ENCODE measurements at regions not wholly inside any gene's neighbourhood (a gene's known extent, or its start where the extent isn't known, plus 50 kb on each side); places are given as distances from the start of the nearest gene placed in this dataset.
"Not testable (repeated sequence)": the region's sequence is repeated elsewhere in the genome, so short reads cannot be mapped to it uniquely, and the experiment has no call there.

DNA sequence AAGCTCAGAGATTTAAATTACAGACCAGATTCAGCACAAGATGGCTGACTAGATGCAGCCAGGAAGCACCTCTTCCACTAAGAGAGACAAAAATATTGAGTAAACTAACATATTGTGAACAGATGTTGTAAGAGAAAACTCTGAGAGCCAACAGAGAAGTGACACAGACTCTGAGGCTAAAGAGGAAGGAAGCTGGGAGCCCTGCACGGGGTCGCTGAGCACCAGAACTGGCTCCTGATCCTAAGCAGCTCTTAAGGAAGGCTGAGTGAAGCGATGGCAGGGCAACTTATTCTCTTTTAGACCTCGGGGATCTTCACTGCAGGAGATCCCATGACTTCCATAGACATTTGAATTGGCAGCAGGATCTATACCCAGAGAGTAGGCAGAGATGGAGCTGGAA, 578.0 kb upstream of the GRM7 start:
- Histone ChIP-seq H3K9ac (ENCODE audit: low read depth, low read length) (no peak overlapping the region), H3K9me3 (ENCODE audit: control insufficient read depth, insufficient read depth, low read length) (no peaks in the 10 kb centered on the region), H3K4me1 (ENCODE audit: insufficient read depth, low read length) (no peaks in the 10 kb centered on the region; the same call in 1 of the 2 replicates), H3K36me3 (ENCODE audit: insufficient read depth, low read length) (no peaks in the 10 kb centered on the region)

GRCh38 chr3:6287088-6287875, 573.6 kb upstream of the GRM7 start:
- Histone ChIP-seq H3K36me3 (ENCODE audit: insufficient read depth, low read length) (no peaks in the 10 kb centered on the region), H3K9ac (ENCODE audit: low read depth, low read length) (no peak overlapping the region), H3K4me1 (ENCODE audit: insufficient read depth, low read length) (no peaks in the 10 kb centered on the region; the same call in 1 of the 2 replicates), H3K9me3 (ENCODE audit: control insufficient read depth, insufficient read depth, low read length) (no peaks in the 10 kb centered on the region; the same call in 1 of the 2 replicates)

DNA sequence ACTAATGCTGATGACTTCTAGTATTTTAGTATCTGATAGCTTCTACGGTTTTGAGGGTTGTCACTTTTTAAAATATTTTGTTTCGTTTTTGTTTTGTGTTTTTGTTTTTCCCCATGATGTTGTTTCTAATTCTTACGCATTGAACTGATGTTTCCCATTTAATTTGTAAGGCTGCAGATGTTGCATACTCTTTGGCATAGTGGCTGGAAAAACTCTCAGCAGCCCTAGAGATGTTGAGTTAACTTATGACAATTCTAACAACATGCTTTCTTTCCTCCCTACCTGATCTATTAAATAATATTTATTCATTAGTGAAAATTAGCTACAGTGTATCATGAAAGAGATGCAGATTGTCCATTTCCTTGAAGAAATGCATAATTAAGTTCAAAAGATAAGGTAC, 559.3 kb upstream of the GRM7 start:
- H3K9ac ChIP-seq (ENCODE audit: low read depth, low read length) = no peak overlapping the region
- H3K9me3 ChIP-seq (ENCODE audit: control insufficient read depth, insufficient read depth, low read length) = no peaks in the 10 kb centered on the region; the same call in none of the 2 replicates
- no peaks in the 10 kb centered on the region for H3K4me1 ChIP-seq (ENCODE audit: insufficient read depth, low read length)
- H3K36me3 ChIP-seq (ENCODE audit: insufficient read depth, low read length) = no peaks in the 10 kb centered on the region

DNA sequence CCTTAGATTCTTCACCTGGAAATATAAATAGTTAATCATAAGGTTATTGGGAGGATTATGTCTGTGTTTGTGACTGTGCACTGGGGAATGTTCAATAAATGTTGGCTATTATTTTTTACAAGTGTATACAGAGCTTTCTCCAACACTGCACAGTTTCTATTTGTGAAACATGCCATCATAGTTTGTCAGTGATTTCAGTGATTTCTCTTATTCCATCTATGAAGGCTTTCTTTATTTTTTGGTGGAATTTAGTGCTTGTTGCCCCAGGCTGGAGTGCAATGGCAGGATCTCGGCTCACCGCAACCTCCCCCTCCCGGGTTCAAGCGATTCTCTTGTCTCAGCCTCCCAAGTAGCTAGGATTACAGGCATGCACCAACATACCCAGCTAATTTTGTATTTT, 545.0 kb upstream of the GRM7 start:
- H3K9me3 ChIP-seq (ENCODE audit: control insufficient read depth, insufficient read depth, low read length) = no peaks in the 10 kb centered on the region
- H3K36me3 ChIP-seq (ENCODE audit: insufficient read depth, low read length) = no peaks in the 10 kb centered on the region
- no peak overlapping the region for H3K9ac ChIP-seq (ENCODE audit: low read depth, low read length)
- no peaks in the 10 kb centered on the region for H3K4me1 ChIP-seq (ENCODE audit: insufficient read depth, low read length)

GRCh38 chr3:6321999-6322398, 538.9 kb upstream of the GRM7 start:
- no peaks in the 10 kb centered on the region for H3K36me3 ChIP-seq (ENCODE audit: insufficient read depth, low read length)
- H3K9me3 ChIP-seq (ENCODE audit: control insufficient read depth, insufficient read depth, low read length) = no peaks in the 10 kb centered on the region
- no peaks in the 10 kb centered on the region for H3K4me1 ChIP-seq (ENCODE audit: insufficient read depth, low read length)
- H3K9ac ChIP-seq (ENCODE audit: low read depth, low read length) = no peak overlapping the region

- Histone ChIP-seq H3K9ac (ENCODE audit: low read depth, low read length) (no peak overlapping the region), H3K4me1 (ENCODE audit: insufficient read depth, low read length) (no peaks in the 10 kb centered on the region), H3K36me3 (ENCODE audit: insufficient read depth, low read length) (no peaks in the 10 kb centered on the region), H3K9me3 (ENCODE audit: control insufficient read depth, insufficient read depth, low read length) (no peaks in the 10 kb centered on the region)
Observed at GRCh38 chr3:6326771-6327170, 534.1 kb upstream of the GRM7 start.

GRCh38 chr3:6340980-6341325, 520.0 kb upstream of the GRM7 start:
- H3K4me1 ChIP-seq (ENCODE audit: insufficient read depth, low read length); H3K9me3 ChIP-seq (ENCODE audit: control insufficient read depth, insufficient read depth, low read length); H3K9ac ChIP-seq (ENCODE audit: low read depth, low read length); H3K36me3 ChIP-seq (ENCODE audit: insufficient read depth, low read length): not testable (repeated sequence)

- H3K9me3 ChIP-seq (ENCODE audit: control insufficient read depth, insufficient read depth, low read length) = no peaks in the 10 kb centered on the region
- H3K9ac ChIP-seq (ENCODE audit: low read depth, low read length) = no peak overlapping the region
- H3K36me3 ChIP-seq (ENCODE audit: insufficient read depth, low read length) = no peaks in the 10 kb centered on the region
- no peaks in the 10 kb centered on the region for H3K4me1 ChIP-seq (ENCODE audit: insufficient read depth, low read length)
Observed at GRCh38 chr3:6351752-6352151, 509.2 kb upstream of the GRM7 start.

DNA sequence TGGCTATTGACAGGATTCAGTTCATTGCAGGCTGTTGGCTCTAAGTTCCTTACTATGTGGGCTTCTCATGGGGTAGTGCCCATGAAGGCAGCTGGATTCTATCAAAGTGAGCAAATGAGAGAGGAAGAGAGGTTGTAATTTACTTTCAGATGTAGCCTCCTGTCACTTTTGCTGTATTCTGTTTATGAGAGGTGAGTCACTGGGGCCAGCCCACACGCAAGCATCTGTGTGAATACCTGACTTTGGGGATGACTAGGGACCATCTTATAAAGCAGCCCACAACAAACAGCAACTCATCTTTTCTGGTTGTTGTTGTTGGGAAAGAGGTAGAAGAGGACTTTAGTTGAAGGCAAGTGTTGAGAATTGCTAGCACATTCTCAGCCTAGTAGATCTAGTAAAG, 506.3 kb upstream of the GRM7 start:
- Histone ChIP-seq H3K9me3 (ENCODE audit: control insufficient read depth, insufficient read depth, low read length) (no peaks in the 10 kb centered on the region), H3K9ac (ENCODE audit: low read depth, low read length) (no peak overlapping the region)

DNA sequence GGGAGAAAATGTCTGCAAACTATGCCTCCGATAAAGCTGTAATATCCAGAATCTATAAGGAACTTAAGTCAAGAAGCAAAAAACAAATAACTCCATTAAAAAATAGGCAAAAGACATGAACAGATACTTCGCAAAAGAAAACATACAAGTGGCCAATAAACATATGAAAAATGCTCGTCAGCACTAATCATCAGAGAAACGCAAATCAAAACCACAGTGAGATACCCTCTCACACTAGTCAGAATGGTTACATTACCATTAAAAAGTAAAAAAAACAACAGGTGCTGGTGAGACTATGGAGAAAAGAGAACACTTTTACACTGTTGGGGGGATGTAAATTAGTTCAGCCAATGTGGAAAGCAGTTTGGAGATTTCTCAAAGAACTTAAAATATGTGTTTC, 498.5 kb upstream of the GRM7 start:
- H3K36me3 ChIP-seq (ENCODE audit: insufficient read depth, low read length) = no peaks in the 10 kb centered on the region
- no peaks in the 10 kb centered on the region for H3K9me3 ChIP-seq (ENCODE audit: control insufficient read depth, insufficient read depth, low read length)
- no peak overlapping the region for H3K9ac ChIP-seq (ENCODE audit: low read depth, low read length)
- no peaks in the 10 kb centered on the region for H3K4me1 ChIP-seq (ENCODE audit: insufficient read depth, low read length)

More for the DNA sequence above, 506.3 kb upstream of the GRM7 start:
- H3K4me1 ChIP-seq (ENCODE audit: insufficient read depth, low read length) = no peaks in the 10 kb centered on the region
- H3K36me3 ChIP-seq (ENCODE audit: insufficient read depth, low read length) = no peaks in the 10 kb centered on the region

DNA sequence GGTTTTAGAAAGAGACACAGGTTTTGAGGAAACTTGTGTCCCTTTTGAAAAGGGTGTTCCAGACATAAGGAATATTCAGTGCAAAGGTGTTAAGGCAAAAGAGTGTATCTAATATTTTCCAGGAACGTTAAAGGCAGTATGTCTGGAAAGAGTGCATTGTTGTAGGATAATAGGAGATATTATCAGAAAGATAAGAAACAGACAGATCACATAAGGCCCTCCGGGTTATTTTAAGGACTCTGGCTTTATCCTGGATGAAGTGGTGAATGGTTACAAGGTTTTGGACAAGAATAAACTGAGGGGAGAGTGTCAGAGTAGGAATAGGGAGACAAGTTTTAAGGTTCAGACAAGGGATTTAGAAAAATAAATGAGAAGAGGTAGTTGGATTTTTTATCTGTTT, 493.7 kb upstream of the GRM7 start:
- no peaks in the 10 kb centered on the region for H3K9me3 ChIP-seq (ENCODE audit: control insufficient read depth, insufficient read depth, low read length)
- no peak overlapping the region for H3K9ac ChIP-seq (ENCODE audit: low read depth, low read length)
- no peaks in the 10 kb centered on the region for H3K36me3 ChIP-seq (ENCODE audit: insufficient read depth, low read length)
- no peaks in the 10 kb centered on the region for H3K4me1 ChIP-seq (ENCODE audit: insufficient read depth, low read length)

DNA sequence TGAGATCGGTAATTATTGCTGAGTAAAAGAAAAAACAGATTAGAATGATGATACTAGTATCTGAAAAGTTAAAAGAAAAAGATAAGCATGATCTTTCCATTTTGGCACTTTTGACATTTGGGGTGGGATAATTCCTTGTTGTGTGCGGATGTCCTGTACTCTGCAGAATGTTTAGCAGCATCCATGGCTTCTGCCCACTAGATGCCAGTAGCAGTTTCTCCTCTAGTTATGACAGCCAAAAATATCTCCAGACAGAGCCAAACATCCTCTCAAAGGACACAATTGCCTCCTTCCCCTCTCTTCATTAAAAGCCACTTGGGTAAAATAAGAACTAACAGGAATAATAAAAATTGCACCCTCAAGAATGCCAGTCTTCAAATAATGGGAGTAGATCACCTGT, 468.8 kb upstream of the GRM7 start:
- Histone ChIP-seq H3K9ac (ENCODE audit: low read depth, low read length) (no peak overlapping the region), H3K36me3 (ENCODE audit: insufficient read depth, low read length) (no peaks in the 10 kb centered on the region), H3K9me3 (ENCODE audit: control insufficient read depth, insufficient read depth, low read length) (no peaks in the 10 kb centered on the region), H3K4me1 (ENCODE audit: insufficient read depth, low read length) (peaks cover 4% of the 10 kb centered on the region; the same call in 1 of the 2 replicates)

DNA sequence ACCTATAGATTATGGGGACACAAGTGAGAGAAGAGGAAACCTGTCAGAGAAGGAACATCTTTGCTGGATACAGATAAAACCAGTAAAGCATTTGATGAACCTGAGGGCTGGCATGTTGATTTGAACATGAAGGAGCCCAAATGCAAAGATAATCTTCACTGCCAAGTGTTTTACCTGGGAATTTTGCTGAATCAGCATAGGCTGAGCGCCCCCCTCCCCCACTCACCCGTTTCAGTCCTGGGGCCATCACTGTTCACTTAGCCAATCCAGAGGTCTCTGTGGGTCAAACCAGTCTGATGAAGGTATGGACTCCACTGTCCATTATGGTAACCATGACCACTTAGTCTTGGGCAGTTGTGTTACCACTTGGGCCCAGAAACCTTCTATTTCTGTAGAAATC, 466.0 kb upstream of the GRM7 start:
- Histone ChIP-seq H3K9me3 (ENCODE audit: control insufficient read depth, insufficient read depth, low read length) (no peaks in the 10 kb centered on the region), H3K4me1 (ENCODE audit: insufficient read depth, low read length) (peaks cover 6% of the 10 kb centered on the region; the same call in 1 of the 2 replicates), H3K9ac (ENCODE audit: low read depth, low read length) (no peak overlapping the region), H3K36me3 (ENCODE audit: insufficient read depth, low read length) (no peaks in the 10 kb centered on the region)

GRCh38 chr3:6396631-6397030, 464.3 kb upstream of the GRM7 start:
- H3K9me3 ChIP-seq (ENCODE audit: control insufficient read depth, insufficient read depth, low read length) = no peaks in the 10 kb centered on the region
- no peaks in the 10 kb centered on the region for H3K36me3 ChIP-seq (ENCODE audit: insufficient read depth, low read length)
- no peak overlapping the region for H3K9ac ChIP-seq (ENCODE audit: low read depth, low read length)
- peaks cover 6% of the 10 kb centered on the region; the same call in 1 of the 2 replicates for H3K4me1 ChIP-seq (ENCODE audit: insufficient read depth, low read length)

DNA sequence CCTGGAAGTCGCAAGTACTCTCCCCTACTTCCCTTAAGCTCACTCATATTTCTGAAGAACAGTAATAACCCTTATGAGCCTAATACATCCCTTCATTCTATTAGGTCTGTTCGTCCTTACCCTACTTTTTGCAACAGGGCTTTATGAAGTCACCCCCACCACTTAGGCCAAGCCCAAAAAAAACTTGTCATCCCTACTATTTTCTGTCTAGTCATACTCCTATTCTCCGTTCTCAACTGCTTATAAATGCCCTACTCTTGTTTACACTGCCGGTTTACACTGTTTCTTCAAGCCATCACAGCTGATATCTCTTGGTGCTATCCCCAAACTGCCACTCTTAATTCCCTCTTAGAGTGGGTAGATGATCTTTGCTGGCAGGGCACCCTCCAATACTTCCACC, 458.2 kb upstream of the GRM7 start:
- not testable (repeated sequence) for H3K36me3 ChIP-seq (ENCODE audit: insufficient read depth, low read length); H3K9me3 ChIP-seq (ENCODE audit: control insufficient read depth, insufficient read depth, low read length); H3K9ac ChIP-seq (ENCODE audit: low read depth, low read length); H3K4me1 ChIP-seq (ENCODE audit: insufficient read depth, low read length)
